HK-2 (cell line): ENCODE measurements at regions not wholly inside any gene's neighbourhood (a gene's known extent, or its start where the extent isn't known, plus 50 kb on each side); places are given as distances from the start of the nearest gene placed in this dataset.
"Not testable (repeated sequence)": the region's sequence is repeated elsewhere in the genome, so short reads cannot be mapped to it uniquely, and the experiment has no call there.

Source experiments
- DNase-seq: peaks from one replicate; pipeline ENCODE4 v3.0.0-alpha.2; 2018; ENCODE audit not compliant: unreplicated experiment

DNA sequence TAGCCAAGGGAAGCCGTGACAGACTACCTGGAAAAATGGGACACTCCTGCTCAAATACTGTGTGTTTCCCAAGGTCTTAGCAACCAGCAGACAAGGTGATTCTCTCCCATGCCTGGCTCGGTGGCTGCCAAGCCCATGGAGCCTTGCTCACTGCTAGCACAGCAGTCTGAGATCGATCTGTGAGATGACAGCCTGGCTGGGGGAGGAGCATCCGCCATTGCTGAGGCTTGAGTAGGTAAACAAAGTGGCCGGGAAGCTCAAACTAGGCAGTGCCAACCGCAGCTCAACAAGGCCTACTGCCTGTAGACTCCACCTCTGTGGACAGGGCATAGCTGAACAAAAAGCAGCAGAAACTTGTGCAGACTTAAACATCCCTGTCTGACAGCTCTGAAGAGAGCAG lies 137.0 kb downstream of the USP46 start:
- DNase-seq, result not testable (repeated sequence)

DNA sequence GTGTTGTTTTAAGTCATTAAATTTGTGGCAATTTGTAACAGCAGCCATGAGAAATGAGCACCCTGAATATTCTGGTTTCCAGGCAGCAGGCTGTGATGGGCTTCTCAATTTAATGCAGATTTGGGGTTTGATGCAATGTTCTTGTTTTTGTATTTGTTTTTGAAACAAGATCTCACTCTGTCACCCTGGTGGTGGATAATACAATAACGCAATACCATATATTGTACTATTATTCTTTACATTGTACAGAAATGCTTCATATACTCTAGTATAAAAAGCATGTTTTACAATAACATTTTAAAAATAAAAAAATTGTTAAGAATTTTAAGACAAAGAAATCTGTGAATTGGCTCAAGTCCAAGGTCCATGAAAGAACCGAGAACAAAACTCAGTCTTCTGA lies 129.1 kb downstream of the USP46 start:
- no peak for DNase-seq

DNA sequence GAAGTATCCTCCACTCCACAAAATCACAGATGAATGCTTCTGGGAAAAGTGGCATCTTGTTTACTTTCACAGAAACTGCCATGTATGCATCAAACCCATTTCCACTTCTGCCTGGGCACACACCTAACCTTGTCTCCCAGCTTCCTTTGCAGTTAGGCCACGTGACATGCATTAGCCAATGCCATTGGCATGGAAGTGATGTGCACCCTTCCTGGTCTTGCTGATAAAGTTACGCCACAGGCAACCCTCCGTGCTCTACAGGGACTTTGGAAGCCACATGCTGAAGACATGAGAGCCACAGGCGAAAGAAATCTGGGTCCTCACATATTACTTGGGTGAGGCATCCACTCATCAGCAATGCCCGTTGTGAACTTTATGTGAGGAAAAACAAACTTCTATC lies 123.3 kb downstream of the USP46 start:
- DNase-seq, result no peak
